ENCODE measurements at regions not wholly inside any gene's neighbourhood (a gene's known extent, or its start where the extent isn't known, plus 50 kb on each side); places are given as distances from the start of the nearest gene placed in this dataset.
A peak's percentile ranks its signal among the peaks of the same experiment; 100 is the strongest.

GRCh38 chr2:43171789-43172188, 54.6 kb downstream of the ZFP36L2 start:
- peak; percentile 40 for DNase-seq (ENCODE audit: low read depth)
- no peak overlapping the region for H3K4me3 ChIP-seq (ENCODE audit: low read depth, low read length)
- TF ChIP-seq CTCF (IDR thresholded peaks at IDR 0.05; ENCODE audit: low read depth, low read length) (no peak), MYC (IDR thresholded peaks at IDR 0.05; ENCODE audit: low read depth, low read length) (no peak), POLR2A (IDR thresholded peaks at IDR 0.05; ENCODE audit: extremely low read depth, insufficient read length) (no peak)
- TF ChIP-seq, protein P1, sequence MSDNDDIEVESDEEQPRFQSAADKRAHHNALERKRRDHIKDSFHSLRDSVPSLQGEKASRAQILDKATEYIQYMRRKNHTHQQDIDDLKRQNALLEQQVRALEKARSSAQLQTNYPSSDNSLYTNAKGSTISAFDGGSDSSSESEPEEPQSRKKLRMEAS (IDR thresholded peaks at IDR 0.05; ENCODE audit: low read depth, low read length), result no peak

- no peak overlapping the region for H3K4me3 ChIP-seq (ENCODE audit: low read depth, low read length)
- no peak for DNase-seq (ENCODE audit: low read depth)
- TF ChIP-seq CTCF (IDR thresholded peaks at IDR 0.05; ENCODE audit: low read depth, low read length) (no peak), MYC (IDR thresholded peaks at IDR 0.05; ENCODE audit: low read depth, low read length) (no peak)
- TF ChIP-seq, protein P1 (IDR thresholded peaks at IDR 0.05; ENCODE audit: low read depth, low read length), result no peak
Measured at GRCh38 chr2:43170405-43171105, 55.9 kb downstream of the ZFP36L2 start.

DNA sequence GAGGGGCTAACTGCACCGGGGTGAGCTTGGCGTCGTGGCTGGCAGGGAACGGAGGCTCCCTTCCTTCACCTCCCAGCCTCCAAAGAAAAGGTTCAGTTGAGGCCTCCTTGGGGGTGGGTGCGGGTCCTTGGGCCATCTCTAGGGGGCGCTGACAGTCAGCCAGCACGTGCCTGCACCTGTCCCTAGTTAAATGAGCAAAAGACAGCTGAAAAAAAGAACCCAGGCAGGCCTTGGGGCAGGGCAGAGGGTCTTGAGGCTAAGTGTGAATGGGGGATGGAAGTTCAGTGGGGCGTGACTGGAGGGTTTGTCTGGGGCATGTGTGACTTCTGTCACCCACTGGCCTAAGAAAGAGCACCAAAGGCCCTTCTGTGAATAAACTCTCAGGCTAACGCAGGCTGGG, 56.4 kb downstream of the ZFP36L2 start:
- peak; percentile 85 for DNase-seq (ENCODE audit: low read depth)
- H3K4me3 ChIP-seq (ENCODE audit: low read depth, low read length), result no peak overlapping the region
- TF ChIP-seq, protein P1 (IDR thresholded peaks at IDR 0.05; ENCODE audit: low read depth, low read length), result peak; percentile 90
- TF ChIP-seq CTCF (IDR thresholded peaks at IDR 0.05; ENCODE audit: low read depth, low read length) (peak; percentile 84), MYC (IDR thresholded peaks at IDR 0.05; ENCODE audit: low read depth, low read length) (peak; percentile 88), POLR2A (IDR thresholded peaks at IDR 0.05; ENCODE audit: extremely low read depth, insufficient read length) (no peak)

DNA sequence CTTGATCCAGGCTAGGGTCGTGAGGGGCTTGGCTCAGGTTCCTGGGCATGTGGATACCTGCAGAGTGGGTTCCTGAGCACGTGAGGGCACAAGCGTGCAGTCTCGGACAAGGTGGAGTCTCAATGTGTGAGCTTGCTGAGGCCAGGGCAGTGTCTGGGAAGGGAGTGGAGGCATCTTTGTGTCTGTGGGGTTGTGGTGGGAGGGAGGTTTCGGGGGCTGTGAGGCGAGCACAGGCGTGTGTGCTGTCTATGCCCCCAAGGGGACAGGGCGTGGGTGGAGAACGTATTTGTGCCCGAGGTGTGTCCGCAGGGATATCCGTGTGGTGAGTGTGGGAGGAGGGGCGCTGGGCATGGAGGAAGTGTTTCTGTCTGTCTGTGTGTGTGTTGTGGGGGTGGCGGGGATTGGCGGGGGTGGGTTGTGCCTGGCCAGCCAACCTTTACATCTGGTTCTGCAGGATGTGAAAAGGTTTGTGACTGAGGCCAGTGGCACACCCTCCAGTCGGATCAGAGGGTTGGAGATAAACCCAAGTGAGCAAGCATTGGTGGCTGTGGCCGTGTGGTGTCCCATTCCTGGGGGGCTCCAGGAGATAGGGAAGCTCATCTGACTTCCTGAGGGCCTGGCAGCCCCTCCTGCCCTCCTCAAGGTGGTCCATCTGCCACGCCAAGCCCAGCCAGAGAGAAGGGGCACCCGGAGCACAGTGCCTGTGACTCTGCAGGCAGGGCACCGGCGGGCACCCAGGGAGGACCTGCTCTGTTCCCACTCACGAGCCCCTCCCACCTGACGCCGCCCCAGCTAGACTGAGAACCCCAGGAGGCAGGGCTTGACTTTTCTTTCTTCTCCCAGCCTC, 57.1 kb downstream of the ZFP36L2 start:
- DNase-seq (ENCODE audit: low read depth), result peak; percentile 96
- H3K4me3 ChIP-seq (ENCODE audit: low read depth, low read length), result peak overlapping the region; percentile 40
- TF ChIP-seq MYC (IDR thresholded peaks at IDR 0.05; ENCODE audit: low read depth, low read length) (peak; percentile 61), POLR2A (IDR thresholded peaks at IDR 0.05; ENCODE audit: extremely low read depth, insufficient read length) (no peak)
- TF ChIP-seq, protein P1 (IDR thresholded peaks at IDR 0.05; ENCODE audit: low read depth, low read length), result peak; percentile 36

DNA sequence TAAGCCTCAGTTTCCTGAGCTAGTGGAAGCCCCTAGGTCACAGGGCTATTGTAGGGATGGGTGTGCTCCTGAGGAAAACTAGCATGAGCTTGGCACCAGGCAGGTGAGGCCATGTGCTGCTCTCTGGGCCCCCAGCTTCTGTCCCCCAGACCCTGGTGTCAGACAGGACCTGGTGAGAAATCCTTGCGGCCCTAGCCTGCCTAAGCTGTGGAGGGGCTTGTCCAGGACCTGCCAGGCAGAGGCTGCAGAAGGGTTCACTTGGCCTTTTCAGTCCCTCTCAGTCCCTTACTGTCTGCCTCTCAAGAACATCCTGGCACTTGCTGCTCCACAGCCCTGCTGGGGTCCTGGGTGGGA, 58.4 kb downstream of the ZFP36L2 start:
- TF ChIP-seq CTCF (IDR thresholded peaks at IDR 0.05; ENCODE audit: low read depth, low read length) (no peak), POLR2A (IDR thresholded peaks at IDR 0.05; ENCODE audit: extremely low read depth, insufficient read length) (no peak), MYC (IDR thresholded peaks at IDR 0.05; ENCODE audit: low read depth, low read length) (no peak)
- TF ChIP-seq, protein P1 (IDR thresholded peaks at IDR 0.05; ENCODE audit: low read depth, low read length), result no peak
- no peak for DNase-seq (ENCODE audit: low read depth)
- no peak overlapping the region for H3K4me3 ChIP-seq (ENCODE audit: low read depth, low read length)
